GM18511 (cell line): ENCODE measurements at regions not wholly inside any gene's neighbourhood (a gene's known extent, or its start where the extent isn't known, plus 50 kb on each side); places are given as distances from the start of the nearest gene placed in this dataset.
"Not testable (repeated sequence)": the region's sequence is repeated elsewhere in the genome, so short reads cannot be mapped to it uniquely, and the experiment has no call there.

Source experiments
- ATAC-seq: cut with Tn5 transposase; IDR thresholded peaks from one replicate; pipeline ENCODE4 v1.9.1; 2021; ENCODE audit warnings: mild to moderate bottlenecking, moderate library complexity; ENCODE audit not compliant: unreplicated experiment

DNA sequence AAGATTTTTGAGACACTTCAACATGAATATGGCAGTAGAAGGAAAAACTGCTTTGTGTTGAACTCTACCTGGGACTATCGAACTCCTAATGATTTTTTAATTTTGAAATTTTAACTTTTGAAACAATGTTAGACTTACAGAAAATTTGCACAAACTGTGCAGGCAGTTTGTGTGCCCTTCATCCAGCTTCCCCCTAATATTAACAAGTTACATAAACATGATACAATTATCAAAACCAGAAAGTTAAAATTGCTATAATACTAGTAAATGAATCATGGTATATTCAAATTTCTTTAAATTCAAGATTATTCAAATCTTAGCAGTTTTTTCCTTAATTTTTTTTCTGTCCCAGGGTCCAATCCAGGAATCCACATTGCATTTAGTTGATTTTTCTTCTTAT lies 278.9 kb downstream of the ADGRL2 start:
- ATAC-seq: no peak

DNA sequence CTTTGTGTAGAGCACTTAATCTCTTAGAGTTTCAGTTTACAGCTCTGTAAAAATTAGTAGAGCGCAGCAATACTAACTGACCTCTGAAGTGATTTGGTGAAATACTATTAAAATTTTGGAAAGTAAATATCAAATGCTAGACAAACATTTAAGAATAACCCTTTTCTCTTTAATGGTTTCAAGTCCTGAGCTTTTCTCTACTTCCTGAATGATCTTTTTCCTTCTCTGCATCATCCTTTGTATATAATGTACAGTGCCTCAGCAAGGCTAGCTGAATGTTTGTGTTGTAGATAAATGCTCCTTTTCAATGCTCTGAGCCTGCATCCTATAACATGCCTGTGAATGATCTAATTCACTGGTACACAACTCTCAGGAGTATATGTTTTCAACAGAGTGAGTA lies 272.9 kb downstream of the ADGRL2 start:
- ATAC-seq: no peak

DNA sequence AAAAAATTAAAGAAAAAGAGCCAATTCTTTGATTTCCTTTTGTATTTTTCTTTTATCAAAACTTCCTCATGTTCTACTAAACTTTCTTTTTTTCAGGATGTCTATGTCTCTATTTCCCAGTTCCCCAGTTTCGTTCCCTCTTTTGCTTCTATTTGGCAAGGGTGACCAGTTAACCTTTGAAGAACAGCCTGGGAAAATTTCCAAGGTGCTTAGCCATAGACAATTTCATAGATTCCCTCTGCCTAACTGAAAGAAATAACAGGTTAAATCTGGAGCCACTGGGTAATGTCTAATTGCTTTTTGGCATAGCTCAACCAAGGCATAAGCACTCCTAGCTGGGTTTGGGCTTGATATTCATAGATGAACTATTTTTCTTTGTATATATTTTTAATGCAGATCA lies 272.3 kb downstream of the ADGRL2 start:
- no peak for ATAC-seq

DNA sequence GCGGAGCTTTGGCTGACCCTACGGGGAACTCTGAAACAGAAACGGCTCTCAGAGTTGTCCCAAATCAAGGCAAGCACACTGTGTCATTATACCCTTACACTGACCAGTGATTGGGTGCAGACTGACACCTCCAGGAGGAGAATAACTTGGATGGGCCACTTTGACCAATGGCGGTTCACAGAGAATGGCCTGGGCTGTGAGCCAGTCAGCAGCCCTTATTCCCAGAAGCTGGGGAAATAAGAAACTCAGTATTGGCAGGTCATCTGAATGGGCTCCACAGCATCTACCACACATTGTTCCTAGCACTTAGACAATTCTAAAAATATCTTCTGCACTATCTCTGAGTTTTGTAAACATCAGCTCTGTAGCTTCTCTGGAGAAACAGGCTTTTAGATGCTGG lies 265.2 kb downstream of the ADGRL2 start:
- ATAC-seq: no peak

DNA sequence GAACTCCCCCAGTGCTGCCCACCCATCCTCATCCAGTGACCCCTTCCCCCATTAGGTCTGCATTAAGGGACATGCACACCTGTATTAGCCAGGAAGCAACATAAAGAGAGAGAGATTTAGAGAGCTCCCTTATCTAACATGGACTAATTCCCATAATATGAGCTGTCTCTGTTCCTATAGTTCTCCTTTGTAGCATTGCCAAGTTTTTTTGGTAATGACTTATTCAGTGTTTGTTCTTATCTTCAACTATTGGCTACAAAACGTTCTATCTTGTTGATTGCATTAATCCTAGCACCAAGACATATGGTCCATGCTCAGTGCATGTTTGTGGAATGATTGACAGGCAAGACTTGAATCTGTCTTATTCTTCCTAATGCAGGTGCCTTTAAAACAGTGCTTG lies 264.0 kb downstream of the ADGRL2 start:
- ATAC-seq: no peak

DNA sequence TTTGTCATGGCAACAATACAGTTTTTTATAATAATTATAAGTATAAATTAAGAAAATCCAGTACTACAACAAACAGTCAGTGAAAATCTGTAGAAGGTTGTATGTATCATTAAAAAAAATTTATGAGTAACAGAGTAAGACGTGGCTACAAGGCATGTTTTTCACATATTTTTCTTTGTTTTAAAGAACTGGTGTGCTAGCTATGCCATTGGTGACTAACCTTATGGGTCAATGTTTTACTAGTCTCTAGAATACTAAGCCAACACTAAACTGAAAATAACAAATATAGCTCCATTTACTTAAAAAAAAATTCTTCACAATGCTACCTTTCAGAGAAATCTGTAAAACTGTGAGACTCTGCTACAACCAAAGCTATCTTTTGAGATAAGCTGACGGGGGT lies 261.5 kb downstream of the ADGRL2 start:
- ATAC-seq: no peak

DNA sequence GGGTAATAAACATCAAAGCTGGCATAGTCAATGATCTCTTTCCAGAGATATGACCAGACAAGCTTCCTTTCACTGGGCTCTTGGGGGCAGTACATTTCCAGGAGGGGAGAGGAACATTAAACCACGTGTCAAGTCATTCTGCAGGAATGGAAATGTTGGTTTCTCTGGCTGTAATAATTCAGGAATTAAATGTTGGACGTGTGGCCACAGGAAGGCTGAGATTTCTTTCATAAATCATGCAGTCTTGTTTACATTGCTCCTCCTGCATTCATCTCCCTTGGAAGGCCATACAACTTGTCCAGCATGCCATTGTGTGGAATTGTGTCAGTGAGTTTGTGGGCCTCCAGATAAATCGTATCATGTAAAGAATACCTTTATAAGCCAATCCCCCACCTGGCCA lies 259.2 kb downstream of the ADGRL2 start:
- ATAC-seq: no peak

DNA sequence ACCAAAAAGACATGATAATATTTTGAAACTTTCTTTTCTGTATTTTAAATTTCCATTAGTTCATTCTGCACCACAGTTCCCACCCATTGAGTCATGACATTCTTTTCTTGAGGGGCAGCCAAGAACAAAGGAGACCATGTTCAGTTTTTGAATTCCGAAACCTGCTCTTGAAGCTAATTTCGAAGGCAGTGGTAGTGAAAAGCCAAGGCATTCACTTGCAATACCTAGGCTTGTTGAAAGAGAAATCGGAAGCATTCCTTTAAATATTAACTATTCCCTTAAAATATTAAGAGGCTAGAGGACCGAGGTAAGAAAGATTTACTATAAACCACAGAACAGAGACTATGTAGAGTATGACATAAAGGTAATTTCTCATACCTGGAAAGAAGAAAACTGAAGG lies 256.3 kb downstream of the ADGRL2 start:
- ATAC-seq: no peak

DNA sequence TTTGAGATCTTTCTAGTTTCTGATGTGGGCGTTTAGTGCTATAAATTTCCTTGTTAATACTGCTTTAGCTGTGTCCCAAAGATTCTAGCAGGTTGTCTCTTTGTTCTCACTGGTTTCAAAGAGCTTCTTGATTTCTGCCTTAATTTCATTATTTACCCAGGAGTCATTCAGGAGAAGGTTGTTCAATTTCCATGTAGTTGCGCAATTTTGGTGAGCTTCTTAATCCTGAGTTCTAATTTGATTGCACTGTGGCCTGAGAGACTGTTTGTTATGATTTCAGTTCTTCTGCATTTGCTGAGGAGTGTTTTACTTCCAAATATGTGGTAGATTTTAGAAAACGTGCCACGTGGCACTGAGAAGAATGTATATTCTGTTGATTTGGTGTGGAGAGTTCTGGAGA lies 254.6 kb downstream of the ADGRL2 start:
- not testable (repeated sequence) for ATAC-seq

DNA sequence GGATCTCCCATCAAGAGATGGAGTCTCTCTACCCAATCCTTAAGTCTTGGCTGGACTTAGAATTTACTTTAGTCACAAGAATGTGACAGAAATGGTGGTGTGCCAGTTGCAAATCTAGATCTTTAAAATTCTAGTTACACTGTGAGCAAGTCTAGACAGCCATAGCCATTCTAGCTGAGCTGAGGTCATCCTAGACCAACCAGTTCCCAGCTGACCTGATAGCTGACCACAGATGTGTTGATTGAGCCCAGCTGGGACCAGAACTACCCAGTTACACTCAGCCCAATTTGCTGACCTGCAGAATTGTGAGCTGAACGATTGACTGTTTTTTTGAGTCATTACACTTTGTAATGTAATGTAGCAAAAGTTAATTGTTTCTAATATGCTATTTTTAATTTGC lies 251.8 kb downstream of the ADGRL2 start:
- no peak for ATAC-seq

DNA sequence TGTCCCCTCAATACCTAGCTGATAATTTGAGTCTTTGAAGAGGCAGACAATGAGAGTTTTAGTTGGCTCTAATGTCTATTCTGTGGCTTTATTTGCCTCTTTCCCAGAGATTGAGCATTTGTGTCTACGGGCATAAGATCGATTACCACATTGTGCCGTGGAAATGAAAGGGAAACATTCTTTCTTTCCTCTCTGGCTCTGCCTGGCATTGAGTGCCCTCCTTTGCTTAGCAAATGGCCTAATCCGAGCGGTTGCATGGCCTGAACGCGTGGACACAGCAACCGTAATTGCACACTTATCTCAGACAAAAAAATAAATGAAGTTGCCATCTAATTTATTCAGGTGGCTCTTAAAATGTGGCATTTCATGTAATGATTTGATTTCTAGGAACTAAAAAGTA lies 247.9 kb downstream of the ADGRL2 start:
- ATAC-seq: no peak

DNA sequence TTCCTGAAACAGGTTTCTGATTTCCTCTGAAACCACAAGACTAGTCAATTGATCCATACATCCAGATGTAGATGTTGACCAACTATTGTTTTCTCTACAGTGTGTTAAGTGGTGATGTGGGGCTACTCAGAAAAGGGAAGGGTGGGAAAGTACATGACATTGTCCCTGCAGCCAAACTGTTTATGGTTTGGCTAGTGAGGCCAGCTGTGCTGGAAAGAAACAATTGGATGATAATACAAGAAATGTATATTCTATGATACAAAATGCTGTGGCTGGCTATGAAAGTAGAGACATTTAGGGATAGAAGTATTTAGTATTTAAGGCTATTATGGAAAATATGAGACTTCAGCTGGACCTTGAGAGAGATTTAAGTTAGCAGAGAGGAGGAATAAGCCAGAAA lies 244.5 kb downstream of the ADGRL2 start:
- no peak for ATAC-seq

DNA sequence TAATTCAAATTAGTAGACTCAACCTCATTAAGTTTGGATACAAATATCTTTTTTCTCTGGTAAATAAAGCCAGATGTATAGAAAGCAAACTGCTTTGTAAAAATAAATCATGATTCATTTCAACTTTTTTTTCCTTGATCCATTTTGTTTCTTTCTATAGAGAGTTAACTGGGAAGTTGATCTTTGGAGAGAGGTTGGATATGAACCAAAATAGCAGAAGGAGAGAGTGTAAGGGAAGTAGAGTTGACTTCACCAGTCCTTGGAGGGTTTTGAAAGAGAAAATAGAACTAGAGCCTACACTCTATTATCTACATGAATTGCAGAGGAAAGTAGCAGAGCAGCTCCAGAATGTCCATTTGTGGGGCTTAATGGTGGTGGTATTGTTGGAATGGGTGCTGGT lies 243.8 kb downstream of the ADGRL2 start:
- ATAC-seq: no peak

DNA sequence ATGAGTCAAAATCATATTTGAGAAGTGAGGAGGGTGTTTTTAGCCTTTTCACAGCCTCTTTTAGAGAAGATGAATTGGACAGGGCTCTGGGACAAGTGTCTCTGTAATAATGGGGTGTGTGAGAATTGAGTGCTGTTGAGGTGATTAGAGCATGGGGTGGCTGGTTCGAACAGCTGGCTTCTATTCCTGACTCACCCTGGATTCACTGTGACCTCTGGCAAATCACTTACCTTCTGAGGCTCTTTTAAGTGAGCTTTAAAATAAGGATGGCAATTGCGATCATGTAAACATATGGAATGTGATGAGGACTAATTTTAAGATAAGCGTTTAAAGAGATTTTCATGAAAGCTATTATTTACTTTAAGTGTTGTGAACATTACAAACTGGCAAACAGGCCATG lies 243.4 kb downstream of the ADGRL2 start:
- ATAC-seq: no peak

DNA sequence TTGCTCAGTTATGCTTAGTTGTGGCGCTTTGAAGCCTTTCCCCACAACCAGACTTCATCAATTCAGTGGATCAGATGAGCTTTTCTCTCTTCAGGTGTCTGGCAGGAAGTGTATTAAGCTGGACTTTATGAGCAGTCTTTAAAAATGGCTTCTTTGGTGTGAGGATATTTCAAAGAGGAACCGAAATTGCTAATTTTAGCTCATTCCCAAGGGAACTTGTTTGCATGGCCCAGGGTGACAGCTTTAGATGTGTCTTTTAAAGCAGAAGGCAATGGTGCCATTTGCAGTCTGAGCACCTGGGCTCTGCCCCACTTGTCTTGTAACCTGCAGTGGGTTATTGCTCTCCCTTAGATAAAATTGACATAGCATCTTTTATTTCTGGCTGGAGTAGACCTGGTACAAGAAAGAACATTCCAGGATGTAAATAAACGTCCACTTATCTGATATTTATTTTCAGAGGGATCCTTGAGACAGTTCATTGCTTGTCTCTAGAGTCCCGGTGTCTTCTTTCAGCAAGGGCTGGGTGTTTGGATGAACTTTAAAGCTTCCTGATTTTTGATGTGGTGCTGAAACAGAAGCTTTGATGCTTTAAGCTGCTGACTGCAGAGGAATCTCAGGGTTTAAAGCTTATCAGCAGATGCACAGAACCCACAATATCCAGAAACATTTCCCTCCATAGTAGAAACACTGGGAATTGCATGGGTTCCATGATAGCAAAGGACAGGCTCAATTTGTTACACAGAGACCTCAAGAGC lies 241.7 kb downstream of the ADGRL2 start:
- ATAC-seq: no peak
